ENCODE measurements at regions not wholly inside any gene's neighbourhood (a gene's known extent, or its start where the extent isn't known, plus 50 kb on each side); places are given as distances from the start of the nearest gene placed in this dataset.
"Not testable (repeated sequence)": the region's sequence is repeated elsewhere in the genome, so short reads cannot be mapped to it uniquely, and the experiment has no call there.

- FAIRE-seq (no peak), DNase-seq (ENCODE audit: insufficient read length) (no peak)
- no peak for TF ChIP-seq POLR2AphosphoS5 (IDR thresholded peaks at IDR 0.05; ENCODE audit: low read depth, low read length)
- no peak for TF ChIP-seq TAF1 (IDR thresholded peaks at IDR 0.05; ENCODE audit: borderline replicate concordance, low read depth, low read length)
- no peak for TF ChIP-seq POLR2A (IDR thresholded peaks at IDR 0.05; ENCODE audit: low read depth, low read length)
These were observed 247.2 kb downstream of the TMEM121 start for GRCh38 chr14:105773584-105773983.

DNA sequence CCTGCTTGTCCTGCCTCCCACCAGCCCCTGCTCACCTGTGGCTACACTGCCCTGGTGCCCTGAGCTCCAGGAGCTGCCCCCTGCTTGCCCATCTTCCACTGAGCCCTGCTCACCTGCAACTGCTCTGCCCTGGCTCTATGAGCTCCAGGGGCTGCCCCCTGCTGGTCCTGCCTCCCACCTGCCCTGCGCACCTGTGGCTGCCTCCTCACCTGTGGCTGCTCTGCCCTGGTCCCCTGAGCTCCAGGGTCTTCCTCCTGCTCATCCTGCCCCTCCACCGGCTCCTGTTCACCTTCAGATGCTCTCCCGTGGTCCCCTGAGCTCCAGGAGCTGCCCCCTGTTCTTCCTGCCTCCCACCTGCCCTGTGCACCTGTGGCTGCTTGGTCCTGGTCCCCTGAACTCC lies 247.6 kb downstream of the TMEM121 start:
- DNase-seq (ENCODE audit: insufficient read length) (no peak), FAIRE-seq (no peak)
- no peak for TF ChIP-seq POLR2AphosphoS5 (IDR thresholded peaks at IDR 0.05; ENCODE audit: low read depth, low read length)
- no peak for TF ChIP-seq TAF1 (IDR thresholded peaks at IDR 0.05; ENCODE audit: borderline replicate concordance, low read depth, low read length)
- TF ChIP-seq POLR2A (IDR thresholded peaks at IDR 0.05; ENCODE audit: low read depth, low read length): no peak

GRCh38 chr14:105774585-105775348 lies 248.4 kb downstream of the TMEM121 start:
- FAIRE-seq; DNase-seq (ENCODE audit: insufficient read length): not testable (repeated sequence)

DNA sequence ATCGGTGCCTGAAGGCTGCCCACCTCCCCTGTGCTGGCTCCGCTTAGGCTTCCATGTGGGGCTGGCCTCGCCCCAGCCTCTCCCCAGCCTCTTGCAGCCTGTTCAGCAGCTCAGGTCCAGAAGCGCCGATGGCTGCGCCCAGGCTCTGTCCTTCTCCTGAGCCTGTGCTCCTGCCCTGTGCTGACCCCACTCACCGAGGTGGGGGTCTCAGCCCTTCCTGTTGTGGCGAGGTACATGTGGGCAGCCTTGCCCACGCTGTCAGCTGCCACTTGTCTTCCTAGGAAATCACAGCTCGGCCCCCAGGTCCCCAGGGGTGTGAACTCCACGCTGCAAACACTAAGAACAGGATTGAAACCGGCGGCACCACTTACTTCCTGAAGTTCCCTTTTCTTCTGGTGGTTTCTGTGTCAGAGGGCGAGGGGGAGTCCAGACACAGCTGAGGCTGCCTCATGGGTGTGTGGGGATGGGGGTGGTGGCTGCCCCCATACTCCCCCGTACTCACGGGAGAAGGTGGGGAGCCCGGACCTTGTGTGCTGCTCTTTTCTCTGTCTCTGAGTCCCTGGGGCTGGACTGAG lies 249.1 kb downstream of the TMEM121 start:
- not testable (repeated sequence) for FAIRE-seq; DNase-seq (ENCODE audit: insufficient read length)

GRCh38 chr14:105776112-105776511 lies 249.7 kb downstream of the TMEM121 start:
- not testable (repeated sequence) for DNase-seq (ENCODE audit: insufficient read length); FAIRE-seq

GRCh38 chr14:105776924-105777323 lies 250.5 kb downstream of the TMEM121 start:
- FAIRE-seq: no peak

DNA sequence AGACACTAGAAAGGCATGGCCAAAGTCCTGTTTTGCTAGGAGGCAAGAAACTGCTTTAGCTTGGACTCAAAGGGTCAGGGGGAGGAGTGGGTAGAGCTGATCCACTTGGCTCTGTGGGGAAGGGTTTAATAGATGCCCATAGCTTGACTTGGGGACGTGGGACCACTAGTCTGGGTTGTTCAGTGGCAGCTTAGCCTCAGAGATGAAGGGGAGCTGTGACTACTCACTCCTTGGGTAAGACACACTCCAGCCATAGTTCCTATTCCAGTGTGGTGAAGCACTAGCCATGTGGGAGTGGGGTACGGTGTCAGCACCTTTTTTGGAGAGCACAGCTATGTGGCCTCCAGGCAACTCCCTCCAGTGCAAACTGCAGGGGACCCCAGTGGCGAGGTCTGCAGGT lies 257.3 kb downstream of the TMEM121 start:
- no peak for TF ChIP-seq POLR2A (IDR thresholded peaks at IDR 0.05; ENCODE audit: low read depth, low read length)
- TF ChIP-seq TAF1 (IDR thresholded peaks at IDR 0.05; ENCODE audit: borderline replicate concordance, low read depth, low read length): no peak
- no peak for TF ChIP-seq POLR2AphosphoS5 (IDR thresholded peaks at IDR 0.05; ENCODE audit: low read depth, low read length)
- FAIRE-seq: no peak
- DNase-seq (ENCODE audit: insufficient read length): no peak

More at GRCh38 chr14:105776924-105777323, 250.5 kb downstream of the TMEM121 start:
- no peak for TF ChIP-seq TAF1 (IDR thresholded peaks at IDR 0.05; ENCODE audit: borderline replicate concordance, low read depth, low read length)
- DNase-seq (ENCODE audit: insufficient read length): no peak

DNA sequence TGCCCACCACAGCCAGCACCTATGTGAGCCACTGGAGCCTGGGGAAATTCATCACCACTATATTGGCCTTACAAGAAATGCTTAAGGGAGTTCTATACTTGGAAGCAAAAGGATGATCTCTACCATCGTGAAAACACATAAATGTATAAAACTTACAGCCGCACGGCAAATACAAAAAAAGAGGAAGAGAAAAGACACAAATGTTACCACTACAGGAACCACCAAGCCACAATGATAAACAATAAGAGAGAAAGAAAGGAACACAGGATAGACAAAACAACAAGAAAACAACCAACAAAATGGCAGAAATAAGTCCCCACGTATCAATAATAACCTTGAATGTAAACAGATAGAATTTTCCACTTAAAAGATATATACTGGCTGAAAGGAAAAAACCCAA lies 267.5 kb downstream of the TMEM121 start:
- FAIRE-seq (no peak), DNase-seq (ENCODE audit: insufficient read length) (no peak)
- no peak for TF ChIP-seq POLR2A (IDR thresholded peaks at IDR 0.05; ENCODE audit: low read depth, low read length)
- TF ChIP-seq POLR2AphosphoS5 (IDR thresholded peaks at IDR 0.05; ENCODE audit: low read depth, low read length): no peak
- TF ChIP-seq TAF1 (IDR thresholded peaks at IDR 0.05; ENCODE audit: borderline replicate concordance, low read depth, low read length): no peak

DNA sequence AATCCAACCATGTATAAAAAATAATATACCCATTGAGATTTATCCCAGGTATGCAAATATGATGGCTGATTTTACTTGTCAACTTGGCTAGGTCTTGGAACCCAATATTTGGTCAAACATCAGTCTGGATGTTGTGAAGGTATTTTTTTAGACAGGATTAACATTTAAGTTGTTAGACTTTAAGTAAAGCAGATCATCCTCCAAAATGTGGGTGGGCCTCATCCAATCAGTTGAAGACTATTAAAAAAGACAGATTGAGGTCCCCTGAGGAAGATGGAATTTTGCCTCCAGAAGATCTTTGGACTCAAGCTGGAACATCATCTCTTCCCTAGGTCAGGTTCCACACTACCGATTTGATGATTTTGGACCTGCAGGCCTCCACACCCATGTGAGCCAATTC lies 271.2 kb downstream of the TMEM121 start:
- FAIRE-seq (no peak), DNase-seq (ENCODE audit: insufficient read length) (no peak)
- TF ChIP-seq TAF1 (IDR thresholded peaks at IDR 0.05; ENCODE audit: borderline replicate concordance, low read depth, low read length) (no peak), POLR2AphosphoS5 (IDR thresholded peaks at IDR 0.05; ENCODE audit: low read depth, low read length) (no peak), POLR2A (IDR thresholded peaks at IDR 0.05; ENCODE audit: low read depth, low read length) (no peak)

- FAIRE-seq: no peak
- TF ChIP-seq POLR2AphosphoS5 (IDR thresholded peaks at IDR 0.05; ENCODE audit: low read depth, low read length): no peak
- TF ChIP-seq POLR2A (IDR thresholded peaks at IDR 0.05; ENCODE audit: low read depth, low read length): no peak
- TF ChIP-seq TAF1 (IDR thresholded peaks at IDR 0.05; ENCODE audit: borderline replicate concordance, low read depth, low read length): no peak
- DNase-seq (ENCODE audit: insufficient read length): no peak
These were observed 279.3 kb downstream of the TMEM121 start for GRCh38 chr14:105805701-105806100.

DNA sequence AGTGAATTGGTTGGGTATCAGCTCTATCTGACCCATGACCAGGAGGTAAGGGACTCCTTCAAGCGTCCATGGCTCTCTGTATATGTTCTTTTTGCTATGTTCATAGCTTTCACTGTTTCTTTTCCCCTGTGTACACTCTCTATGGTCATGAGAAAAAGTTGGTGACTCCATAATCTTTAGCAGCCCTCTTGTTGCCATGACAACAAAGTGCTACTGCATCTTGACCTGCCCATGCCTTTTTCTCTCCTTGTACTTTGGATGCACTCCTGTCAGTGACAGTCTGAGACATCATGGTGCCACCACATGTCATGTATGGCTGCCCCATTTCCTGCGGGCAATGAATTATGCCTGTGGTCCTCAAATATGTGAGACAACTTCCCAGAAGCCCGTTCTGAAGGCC lies 280.2 kb downstream of the TMEM121 start:
- FAIRE-seq: no peak
- no peak for DNase-seq (ENCODE audit: insufficient read length)
- TF ChIP-seq POLR2AphosphoS5 (IDR thresholded peaks at IDR 0.05; ENCODE audit: low read depth, low read length) (no peak), TAF1 (IDR thresholded peaks at IDR 0.05; ENCODE audit: borderline replicate concordance, low read depth, low read length) (no peak), POLR2A (IDR thresholded peaks at IDR 0.05; ENCODE audit: low read depth, low read length) (no peak)

DNA sequence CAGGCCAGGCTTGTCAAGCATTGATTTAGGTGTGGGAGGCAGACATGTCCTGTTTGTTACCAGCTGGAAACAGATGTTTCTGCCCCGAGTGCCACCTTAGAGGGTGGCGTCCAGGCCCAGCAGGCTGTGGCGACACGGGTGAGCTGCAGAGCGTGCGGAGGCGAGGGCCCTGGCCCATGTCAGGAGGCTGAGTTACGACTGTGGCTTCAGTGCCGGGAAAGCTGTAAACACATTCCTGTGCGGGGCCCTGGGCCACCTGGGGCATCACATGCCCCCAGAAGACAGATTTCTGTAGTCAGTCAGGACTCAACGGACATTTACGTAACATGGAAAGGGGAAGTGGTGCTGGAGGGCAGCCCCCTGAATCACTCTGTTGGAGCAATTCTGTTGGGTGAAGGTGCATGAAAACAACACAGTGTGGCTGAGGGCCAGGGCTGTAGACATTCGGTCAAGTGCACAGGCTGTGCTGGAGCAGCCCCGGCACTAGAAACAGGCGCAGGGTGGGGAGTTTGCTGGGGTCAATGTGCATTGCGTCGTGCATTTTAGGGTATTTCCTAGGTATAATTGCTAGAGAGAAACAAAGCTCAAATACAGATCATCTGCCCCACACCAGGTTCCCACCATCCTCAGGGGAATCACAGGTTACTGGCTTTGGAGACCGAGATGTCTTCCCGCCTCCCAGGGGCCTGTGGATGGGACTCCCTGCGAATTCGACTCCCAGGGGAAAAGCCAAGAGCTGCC lies 291.8 kb downstream of the TMEM121 start:
- FAIRE-seq (no peak), DNase-seq (ENCODE audit: insufficient read length) (no peak)
- no peak for TF ChIP-seq TAF1 (IDR thresholded peaks at IDR 0.05; ENCODE audit: borderline replicate concordance, low read depth, low read length)
- TF ChIP-seq POLR2A (IDR thresholded peaks at IDR 0.05; ENCODE audit: low read depth, low read length): no peak
- no peak for TF ChIP-seq POLR2AphosphoS5 (IDR thresholded peaks at IDR 0.05; ENCODE audit: low read depth, low read length)
